Activated CD8-positive, alpha-beta memory T cell treated with anti-CD3 and anti-CD28 coated beads for 36 hours (primary cell): ENCODE measurements at regions not wholly inside any gene's neighbourhood (a gene's known extent, or its start where the extent isn't known, plus 50 kb on each side); places are given as distances from the start of the nearest gene placed in this dataset.

Experiments
- CTCF ChIA-PET: fragments of 350-600 bp; sonication (Branson Sonifier 250); formaldehyde crosslinking; loops from one replicate; lab custom pipeline; 2021; ENCODE audit warnings: antibody characterized with exemption; lab: Charles Lee
- POLR2A ChIA-PET: fragments of 350-600 bp; sonication (Branson Sonifier 250); formaldehyde crosslinking; loops from one replicate; lab custom pipeline; 2021; ENCODE audit warnings: antibody characterized with exemption; lab: Charles Lee

DNA sequence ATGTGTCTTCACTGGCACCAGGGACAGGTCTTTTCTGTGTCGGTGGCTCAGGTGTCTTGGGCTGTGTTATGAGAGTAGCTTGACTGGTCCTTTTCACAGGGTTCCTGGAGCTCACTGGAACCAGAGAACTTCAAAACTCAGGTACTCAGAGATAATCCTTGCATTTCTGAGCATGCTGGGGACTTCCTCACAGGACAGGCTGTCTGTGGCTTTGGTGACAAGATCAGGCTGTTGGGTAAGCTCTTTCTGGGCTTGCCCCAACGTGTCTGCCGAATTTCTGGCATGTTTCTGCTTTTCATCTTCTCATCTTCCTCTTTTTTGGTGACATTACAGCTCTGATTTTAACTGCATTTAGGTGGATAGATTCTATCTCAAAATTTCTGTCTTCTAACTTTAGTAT lies 270.0 kb downstream of the CDH26 start:
- ChIA-PET CTCF (no interaction called here), POLR2A (no interaction called here)

DNA sequence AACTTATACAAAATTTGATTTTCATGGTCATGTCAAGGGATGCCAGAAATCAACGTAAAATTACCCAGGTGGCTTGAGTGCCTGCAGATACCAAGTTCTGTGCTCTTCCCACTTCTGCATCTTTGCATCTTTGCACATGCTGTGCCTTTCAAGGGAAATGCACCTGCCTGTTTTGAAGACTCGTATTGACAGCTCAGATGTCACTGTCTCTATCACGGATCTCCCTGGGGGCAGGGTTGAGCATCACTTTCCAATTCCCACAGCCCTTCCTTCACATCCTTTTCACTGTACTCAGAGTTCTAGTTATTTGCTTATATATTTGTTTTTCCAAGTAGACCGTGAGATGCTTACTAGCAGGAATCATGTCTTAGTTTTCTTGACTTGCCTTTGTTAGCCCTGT lies 274.2 kb downstream of the CDH26 start:
- CTCF ChIA-PET = no interaction called here
- POLR2A ChIA-PET = no interaction called here

DNA sequence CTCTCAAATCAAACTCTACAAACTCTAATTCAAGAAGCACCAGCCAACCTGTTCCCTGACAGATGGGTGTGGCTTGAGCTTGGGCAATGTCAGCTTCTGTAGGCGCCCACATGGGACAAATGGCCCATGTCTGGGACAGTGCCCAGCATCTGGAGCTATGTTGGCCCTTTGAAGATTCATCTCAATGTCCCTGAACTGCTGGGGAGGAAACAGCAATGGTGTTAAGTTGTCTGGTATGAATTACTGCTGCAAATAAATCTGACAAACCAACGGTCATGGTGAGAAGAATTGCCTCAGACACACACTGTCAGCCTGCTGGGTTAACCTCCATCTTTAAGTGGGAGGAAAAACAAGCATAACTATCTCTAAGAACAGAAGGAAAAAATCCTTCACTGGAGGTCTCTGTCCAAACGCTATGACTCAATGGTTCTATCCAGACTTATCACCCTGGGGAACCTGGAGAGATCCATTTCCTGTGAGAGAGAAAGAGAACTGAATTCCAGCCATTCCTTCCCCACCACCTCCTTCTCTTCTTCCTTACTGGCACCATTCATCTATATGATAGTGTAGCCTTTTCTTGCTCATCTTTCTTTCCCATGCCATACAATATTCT lies 274.9 kb downstream of the CDH26 start:
- POLR2A ChIA-PET = no interaction called here
- CTCF ChIA-PET = no interaction called here

DNA sequence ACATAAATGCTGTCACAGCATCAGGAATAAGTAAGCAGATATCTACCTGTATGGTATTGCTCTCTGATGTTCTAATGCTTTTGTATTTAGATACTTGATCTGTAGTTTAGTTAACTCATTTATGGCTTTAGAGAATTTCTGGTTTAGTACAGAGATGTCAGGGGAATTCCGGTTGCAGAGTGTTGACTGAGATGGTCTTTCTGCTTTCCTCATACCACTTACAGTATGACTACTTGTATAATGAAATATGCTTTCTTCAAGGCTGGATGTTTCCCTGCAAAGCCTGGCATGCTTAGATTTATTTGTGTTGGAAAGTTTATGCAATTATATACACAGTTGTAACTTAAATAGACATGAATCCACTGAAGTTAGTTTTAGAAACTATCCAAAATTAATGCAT lies 278.4 kb downstream of the CDH26 start:
- POLR2A ChIA-PET = no interaction called here
- CTCF ChIA-PET = interaction anchor here (1.7 kb wide), 1 partner anchor 26 kb away, joined by 3 read pairs; no protein-coding TSS in a partner anchor

DNA sequence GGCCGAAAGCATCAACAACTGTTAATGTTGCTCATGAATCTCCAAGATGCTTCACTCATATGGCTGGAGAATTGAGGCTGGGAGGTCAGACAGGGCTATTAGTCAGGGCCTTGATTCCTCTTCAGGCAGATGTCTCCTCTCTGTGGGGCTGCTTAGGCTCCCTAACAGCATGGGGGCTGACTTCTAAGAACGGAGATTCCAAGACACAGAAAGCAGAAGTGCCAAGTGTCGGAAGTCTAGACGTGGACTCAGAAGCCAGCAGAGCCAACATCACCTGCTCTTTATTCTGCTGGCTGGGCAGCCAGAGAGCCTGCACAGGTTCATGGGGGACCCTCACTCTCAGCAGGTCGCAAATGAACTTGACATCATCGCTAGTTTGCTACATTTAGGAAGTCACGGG lies 279.8 kb downstream of the CDH26 start:
- CTCF ChIA-PET = no interaction called here
- POLR2A ChIA-PET = no interaction called here

DNA sequence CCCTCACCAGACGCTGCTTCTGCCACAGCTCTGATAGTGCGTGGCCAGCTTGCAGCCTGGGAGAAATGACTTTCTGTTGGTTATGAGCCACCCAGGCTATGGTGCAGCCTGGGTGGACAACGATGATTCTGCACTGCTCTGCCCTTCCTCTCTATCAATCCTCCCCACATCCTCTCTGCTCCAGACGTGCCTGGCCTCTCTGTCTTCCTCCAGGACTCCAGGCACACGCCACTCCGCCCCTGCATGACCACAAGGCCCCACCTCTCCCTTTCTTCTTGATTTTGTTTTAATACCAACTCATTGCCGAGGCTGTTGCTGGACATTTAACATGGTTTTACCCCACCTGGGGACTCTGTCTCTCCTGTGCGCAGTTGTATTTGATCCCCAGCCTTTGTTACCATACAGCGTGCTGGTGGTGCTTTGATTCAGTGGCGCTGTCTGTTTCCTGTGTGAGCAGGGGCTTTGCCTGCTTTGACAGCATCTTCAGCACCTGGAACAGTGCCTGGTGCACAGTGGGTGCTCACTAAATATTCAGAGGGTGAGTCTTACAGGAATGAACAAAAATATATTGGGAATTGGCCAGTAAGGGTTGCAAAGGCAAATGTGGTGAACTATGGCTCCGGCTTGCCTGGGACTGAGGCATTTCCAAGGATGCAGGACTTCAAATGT lies 280.9 kb downstream of the CDH26 start:
- CTCF ChIA-PET = no interaction called here
- POLR2A ChIA-PET = no interaction called here

DNA sequence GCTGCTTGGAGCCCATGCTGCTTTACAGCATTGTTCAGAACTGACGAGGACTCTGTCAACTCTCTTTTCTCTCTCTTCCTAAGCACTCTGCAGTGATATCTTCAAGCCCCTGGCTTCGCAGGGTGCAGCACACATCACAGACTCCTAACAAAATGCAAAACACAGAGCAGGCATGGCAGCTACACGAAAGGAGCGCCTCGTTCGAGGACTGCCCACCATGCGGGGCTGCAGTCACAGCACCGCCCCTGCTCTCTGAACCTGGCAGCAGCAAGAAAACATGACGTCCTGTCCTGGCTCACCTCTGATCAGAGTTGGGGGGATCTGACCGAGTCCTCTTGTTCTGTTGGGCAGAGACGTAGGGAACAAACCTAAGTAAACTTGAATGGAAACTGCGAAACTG lies 281.7 kb downstream of the CDH26 start:
- CTCF ChIA-PET = no interaction called here
- POLR2A ChIA-PET = no interaction called here

DNA sequence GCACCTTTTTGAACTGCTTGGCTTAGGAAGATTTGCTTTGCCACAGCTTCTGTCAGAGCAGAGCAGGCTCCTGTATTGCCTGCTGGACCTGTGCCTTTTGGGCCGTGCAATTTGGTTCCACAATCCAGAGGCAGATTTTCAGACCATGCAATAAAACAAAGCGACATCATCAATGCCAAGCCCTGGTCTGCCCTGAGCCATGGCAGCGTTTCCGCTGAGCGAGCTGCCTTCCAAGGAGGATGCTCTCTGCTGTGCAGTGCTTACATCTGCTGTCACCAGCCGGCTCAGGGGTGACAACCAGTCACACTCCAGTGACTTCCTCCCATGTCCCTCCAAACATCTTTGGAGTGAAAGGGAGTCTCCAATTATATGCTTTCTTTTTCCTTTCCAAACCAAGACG lies 282.2 kb downstream of the CDH26 start:
- POLR2A ChIA-PET = no interaction called here
- CTCF ChIA-PET = no interaction called here

DNA sequence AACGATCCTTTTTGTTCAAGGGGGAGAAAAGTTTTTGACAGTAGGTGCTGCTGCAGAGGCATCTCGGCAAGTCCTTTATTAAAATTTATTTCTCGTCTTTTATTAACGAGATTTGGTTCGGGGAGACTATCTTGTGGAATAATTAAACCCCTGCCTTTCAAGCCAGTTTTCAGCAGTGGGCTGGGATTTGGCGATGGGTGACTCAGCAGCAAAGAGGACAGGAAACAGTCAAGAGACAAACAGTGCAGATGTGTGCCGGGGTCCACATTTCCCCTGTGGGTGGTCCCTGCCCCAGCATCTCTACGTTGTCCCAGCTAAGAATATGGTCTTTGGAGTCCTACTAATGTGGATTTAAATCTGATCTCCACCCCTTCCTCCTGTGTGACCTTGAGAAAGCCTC lies 282.8 kb downstream of the CDH26 start:
- POLR2A ChIA-PET = no interaction called here
- CTCF ChIA-PET = no interaction called here

DNA sequence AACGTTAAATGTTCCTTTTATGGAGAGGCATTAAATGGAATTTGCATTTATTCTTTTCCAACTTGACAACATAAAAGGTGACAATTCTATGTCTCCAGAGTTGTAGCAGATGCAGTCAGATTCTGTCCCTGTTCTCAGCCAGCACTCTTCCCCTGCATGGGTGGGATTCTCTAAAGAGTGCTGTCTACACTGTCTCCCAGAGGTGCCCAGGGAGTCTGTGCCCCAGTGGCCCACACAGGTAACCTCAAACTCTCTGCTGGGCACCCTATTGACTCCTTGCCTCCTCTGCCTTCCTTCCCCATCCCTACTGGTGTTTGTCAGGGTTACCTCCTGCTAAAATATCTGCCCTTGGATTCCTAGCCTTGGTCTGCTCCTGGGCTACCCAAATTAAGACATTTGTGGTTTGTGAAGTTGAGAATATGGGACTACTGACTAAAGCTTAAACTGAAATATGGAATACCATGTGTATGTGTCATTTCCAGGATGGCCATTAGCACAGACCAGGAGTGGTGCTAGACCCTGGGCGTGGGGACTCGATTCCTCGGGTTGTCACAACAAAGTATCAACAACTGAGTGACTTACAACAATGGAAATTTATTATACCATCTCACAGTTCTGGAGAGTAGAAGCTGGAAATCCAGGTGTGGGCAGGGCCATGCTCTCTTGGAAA lies 284.7 kb downstream of the CDH26 start:
- ChIA-PET POLR2A (no interaction called here), CTCF (no interaction called here)

DNA sequence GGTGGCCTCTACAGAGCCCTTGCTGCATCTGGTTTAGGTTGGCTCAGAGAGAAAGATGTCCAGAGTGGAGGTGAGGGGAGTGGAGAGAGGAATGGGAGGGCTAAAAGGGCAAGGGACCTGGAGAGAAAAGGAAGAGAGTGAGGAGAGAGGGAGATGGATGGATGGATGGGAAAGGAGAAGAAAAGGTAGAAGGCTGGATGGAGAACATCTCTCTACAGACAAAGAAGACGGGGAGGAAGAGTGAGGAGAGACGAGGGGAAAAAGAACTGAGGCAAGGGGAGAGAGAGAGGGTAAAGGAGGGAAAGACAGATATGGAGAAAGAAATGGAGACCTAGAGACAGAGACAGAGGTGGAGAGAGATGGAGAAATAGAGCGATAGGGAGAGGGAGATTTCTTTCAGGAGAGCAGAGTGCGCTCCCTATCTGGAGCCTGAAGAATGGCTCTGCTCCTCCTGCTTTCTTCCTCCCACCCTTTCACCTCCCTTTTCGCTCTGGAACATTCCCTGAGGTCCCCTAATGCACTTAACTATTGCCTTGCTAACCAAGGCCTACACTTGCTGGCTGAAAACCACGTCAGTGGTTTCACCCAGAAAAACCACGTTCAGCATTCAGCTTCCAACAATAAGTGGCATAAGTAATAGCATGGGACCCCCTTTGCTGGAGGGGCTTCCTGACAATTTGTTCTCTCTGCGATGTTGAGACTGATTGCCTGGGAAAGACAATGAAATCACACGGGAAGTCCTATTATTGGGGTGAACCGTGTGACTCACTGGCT lies 286.3 kb downstream of the CDH26 start:
- ChIA-PET CTCF (no interaction called here), POLR2A (no interaction called here)

DNA sequence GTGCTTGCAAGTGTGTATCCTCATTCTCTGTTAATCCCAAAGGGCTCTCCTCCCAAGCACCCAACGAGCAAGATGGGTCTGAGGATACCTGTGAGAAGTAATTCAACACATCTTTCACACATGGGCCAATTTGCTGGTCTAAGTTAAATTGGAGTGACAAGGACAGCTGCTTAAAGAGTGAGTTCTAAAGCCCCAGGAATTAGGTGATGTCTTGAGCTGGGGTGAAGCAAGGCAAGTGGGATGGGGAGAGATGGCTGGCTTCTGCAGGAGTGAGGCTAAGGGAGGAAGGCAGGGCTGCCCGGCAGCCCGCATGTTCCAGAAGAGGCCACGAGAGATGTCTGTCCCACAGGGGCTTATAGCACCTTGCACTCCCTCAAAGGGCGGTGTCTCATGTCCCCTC lies 288.5 kb downstream of the CDH26 start:
- POLR2A ChIA-PET = no interaction called here
- CTCF ChIA-PET = no interaction called here

DNA sequence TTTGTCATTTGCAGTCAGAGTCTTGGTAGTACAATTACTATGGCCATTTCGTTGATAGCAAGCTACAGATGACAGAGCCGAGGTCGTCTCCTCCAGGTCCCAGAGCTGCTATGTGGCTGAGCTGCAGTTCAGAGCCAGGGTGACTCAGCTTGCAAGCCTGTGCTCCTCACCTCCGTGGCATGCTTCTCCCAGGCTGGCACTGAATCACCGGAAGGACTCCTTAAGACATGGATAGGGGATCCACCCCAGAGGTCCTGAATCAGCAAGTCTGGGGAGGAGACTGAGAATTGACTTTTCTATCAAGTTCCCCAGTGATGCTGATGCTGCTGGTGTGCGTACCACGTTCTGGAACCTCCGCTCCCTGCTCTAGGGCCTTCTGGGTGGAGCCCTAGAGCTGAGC lies 291.2 kb downstream of the CDH26 start:
- ChIA-PET CTCF (no interaction called here), POLR2A (no interaction called here)

DNA sequence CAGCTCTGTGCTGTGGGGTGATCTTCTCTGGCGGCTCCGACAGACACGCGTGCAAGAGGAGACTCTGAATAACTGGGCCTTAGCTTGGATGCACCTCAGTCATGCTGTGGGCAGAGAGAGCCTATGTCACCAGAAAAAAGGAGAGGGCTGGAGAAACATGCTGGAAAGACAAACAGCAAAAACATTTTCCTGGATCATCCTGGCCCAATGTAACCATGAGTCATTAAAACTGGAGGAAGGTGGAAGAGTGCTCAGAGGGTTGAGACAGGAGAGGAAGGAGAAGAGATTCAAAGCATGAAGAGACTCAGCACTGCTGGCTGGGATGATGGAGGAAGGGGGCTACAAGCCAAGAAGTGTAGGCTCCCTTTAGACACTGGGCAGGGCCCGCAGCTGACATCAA lies 292.0 kb downstream of the CDH26 start:
- ChIA-PET CTCF (no interaction called here), POLR2A (no interaction called here)

DNA sequence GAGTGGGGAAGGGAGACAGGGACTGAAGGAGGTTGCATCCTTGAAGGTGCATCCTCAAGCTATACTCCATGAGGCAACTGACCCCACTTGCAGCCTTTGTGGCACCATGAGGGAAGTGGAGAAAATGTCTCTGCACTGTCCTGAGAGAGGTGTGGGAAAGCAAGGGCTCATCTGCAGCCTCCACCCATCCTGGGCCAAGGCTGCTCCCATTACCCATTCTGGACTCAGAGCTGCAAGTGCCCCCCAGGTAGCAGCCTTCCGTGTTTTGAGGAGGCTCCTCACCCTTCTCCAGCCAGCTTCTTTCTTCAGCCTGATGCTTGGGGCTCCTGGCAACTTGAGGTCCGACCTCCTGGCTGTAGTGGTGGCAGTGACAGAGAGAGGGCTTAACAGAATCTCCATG lies 294.6 kb downstream of the CDH26 start:
- POLR2A ChIA-PET = no interaction called here
- CTCF ChIA-PET = interaction anchor here (1.1 kb wide), 1 partner anchor 10 kb away, joined by 4 read pairs; no protein-coding TSS in a partner anchor

DNA sequence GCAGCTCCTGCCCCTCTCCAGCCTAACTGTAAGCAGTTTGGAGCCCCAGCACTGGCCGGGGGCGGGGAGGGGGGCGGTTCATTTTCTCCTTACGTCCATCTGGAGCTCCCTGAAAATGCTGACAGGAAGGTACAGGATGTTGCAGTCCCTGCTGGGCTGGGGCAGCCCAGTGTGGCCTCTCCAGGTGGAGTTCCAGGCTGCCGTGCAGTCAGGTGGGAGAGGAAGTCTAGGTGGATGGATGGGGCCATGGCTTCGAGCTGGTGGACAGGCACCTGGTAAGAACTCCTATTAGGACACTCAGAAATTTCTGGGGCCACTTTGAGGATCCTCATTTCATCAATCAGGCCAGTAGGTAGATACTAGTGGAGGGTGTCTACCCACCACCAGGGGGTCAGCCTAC lies 295.2 kb downstream of the CDH26 start:
- CTCF ChIA-PET = interaction anchor here (1.1 kb wide), 1 partner anchor 10 kb away, joined by 4 read pairs; no protein-coding TSS in a partner anchor
- POLR2A ChIA-PET = no interaction called here

DNA sequence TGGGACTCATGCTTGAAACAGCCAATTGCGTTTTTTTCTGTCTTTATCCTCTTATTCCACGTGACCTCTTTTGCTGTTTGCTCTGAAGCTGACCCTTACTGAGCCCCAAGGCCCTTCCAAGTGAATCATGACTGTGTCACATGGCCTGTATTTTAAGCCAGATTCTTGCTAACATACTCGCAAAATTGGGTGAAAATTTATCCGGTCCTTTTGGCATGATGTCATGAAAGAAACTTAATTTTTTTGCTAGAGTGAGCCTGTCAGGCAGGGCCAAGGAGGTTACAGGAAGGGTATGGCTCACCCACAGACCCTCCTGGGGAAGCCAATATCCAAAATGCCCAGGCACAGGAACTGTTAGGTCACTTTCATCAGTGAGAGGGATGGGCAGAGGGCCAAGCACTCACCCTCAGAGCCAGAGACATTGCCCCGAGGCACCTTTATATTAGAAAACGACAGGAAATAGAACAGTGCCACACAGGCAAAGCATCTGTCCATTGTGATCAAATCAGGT lies 296.7 kb downstream of the CDH26 start:
- POLR2A ChIA-PET = no interaction called here
- CTCF ChIA-PET = no interaction called here

DNA sequence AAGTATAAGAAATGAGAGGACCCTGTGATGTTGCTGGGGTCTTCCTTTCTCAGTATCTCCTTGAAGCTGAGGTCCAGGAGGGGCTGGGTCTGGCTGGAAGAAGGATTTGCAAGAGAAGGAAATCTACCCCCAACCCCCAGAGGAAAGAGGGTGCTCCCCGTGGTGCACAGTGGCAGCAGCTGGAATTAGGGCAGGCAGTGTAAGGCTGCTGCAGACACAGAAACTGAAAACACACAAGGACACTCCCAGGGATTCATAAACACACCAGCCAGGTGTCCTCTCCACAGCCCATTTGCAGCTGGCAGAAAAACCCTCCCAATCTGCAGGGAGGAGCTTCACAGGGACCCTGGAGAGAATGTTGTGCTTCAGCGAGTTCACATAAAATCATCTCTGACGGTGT lies 297.2 kb downstream of the CDH26 start:
- ChIA-PET POLR2A (no interaction called here), CTCF (no interaction called here)

DNA sequence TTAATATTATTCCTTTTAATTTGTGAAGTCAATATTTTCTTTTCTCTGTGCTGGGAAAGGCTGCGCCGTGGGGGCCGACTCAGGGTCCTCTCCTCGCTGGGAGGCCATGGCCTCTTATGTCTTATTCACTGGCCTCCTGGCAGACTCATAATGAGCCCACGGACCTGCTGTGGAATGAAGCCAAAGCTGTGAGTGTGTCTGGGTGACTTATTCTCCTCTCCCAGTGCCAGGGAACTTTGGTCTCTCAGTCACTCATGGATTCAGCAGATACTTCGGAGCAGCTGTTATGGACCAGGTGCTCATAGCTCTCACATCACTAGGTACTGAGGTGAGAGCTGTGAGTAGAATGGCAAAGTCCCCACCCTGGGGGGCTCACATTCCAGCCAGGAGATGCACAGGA lies 297.6 kb downstream of the CDH26 start:
- ChIA-PET CTCF (no interaction called here), POLR2A (no interaction called here)

DNA sequence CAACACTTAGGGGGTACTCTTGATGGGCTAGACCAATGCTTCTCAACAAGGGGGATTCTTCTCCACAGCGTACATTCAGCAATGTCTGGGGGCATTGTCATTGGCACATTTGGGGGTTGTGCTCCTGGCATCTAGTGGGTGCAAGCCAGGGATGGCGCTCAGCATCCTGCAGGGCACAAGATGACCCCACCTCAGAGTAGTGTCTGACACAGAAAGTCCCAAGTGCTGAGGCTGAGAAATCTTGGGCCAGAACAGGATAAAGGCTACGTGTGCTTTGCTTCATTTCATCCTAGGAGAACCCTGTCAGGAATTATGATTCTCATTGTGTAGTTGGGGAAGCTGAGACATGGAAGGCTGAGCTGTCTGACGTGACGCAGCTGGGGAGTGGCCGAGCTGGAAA lies 298.6 kb downstream of the CDH26 start:
- POLR2A ChIA-PET = no interaction called here
- CTCF ChIA-PET = no interaction called here
